Mammary epithelial cell (primary cell): ENCODE measurements at regions not wholly inside any gene's neighbourhood (a gene's known extent, or its start where the extent isn't known, plus 50 kb on each side); places are given as distances from the start of the nearest gene placed in this dataset.

Experiments used
- CTCF ChIP-seq, 2 donors: IDR thresholded peaks in 1 of 2; conservative IDR thresholded peaks in 1 of 2; 2 replicates each; pipeline ENCODE4 v1.5.1; 2011 to 2012; ENCODE audit warnings: inconsistent platforms in 2 of 2, low read length in 2 of 2, mild to moderate bottlenecking in 2 of 2, control low read depth in 1 of 2, low read depth in 1 of 2; ENCODE audit not compliant: insufficient read depth in 1 of 2; ENCODE audit errors: extremely low read depth in 1 of 2
- EZH2 ChIP-seq: IDR thresholded peaks from 2 replicates; pipeline ENCODE4 v1.6.1; 2012; ENCODE audit warnings: low read length, inconsistent platforms, borderline replicate concordance

DNA sequence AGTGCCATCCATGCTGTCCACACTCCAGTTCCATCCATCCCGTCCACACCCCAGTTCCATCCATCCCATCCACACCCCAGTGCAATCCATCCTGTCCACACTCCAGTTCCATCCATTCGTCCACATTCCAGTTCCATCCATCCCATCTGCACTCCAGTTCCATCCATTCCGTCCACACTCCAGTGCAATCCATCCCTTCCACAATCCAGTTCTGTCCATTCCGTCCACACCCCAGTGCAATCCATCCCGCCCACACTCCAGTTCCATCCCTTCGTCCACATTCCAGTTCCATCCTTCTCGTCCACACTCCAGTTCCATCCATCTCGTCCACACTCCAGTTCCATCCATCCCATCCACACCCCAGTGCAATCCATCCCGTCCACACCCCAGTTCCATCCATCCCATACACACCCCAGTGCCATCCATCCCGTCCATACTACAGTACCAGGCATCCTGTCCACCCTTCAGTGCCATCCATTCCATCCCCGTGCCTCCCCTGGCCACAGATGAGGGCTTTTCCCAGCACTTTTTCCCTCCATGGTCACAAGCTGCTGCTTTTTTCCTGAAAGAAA is 704.0 kb downstream of the BRD1 start:
- TF ChIP-seq EZH2 (no peak), CTCF (conservative IDR thresholded peaks at IDR 0.05 in 1 of 2, IDR thresholded peaks at IDR 0.05 in 1 of 2; ENCODE audit: extremely low read depth in 1 of 2, insufficient read depth in 1 of 2, low read depth in 1 of 2, low read length in 2 of 2) (no peak)
